ENCODE measurements at regions not wholly inside any gene's neighbourhood (a gene's known extent, or its start where the extent isn't known, plus 50 kb on each side); places are given as distances from the start of the nearest gene placed in this dataset.

DNA sequence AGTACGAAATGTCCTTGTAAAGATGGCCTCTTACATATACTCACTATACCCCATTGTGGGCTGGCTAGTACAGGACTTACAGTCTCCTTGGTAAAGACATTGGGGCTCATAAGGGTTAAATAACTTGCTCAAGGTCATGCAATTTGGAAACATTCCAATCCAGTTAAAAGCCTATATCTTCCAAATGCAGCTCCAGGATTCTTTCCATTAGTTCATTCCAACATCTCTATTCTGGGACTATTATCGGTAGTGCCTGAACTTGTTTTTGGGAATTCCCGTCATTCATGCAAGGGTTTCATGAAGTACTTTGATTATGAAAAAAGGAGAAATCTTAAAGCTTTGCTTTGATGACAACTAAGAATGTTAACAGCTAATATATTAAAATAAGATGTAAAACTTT, 99.2 kb upstream of the SLC8A1 start:
- no peaks in the 10 kb centered on the region for H3K36me3 ChIP-seq
- H3K27ac ChIP-seq: no peak overlapping the region
- no peaks in the 10 kb centered on the region for H3K9me3 ChIP-seq
- intact Hi-C loops (cut with DNase I): loop anchor here (10.0 kb wide), 2 partner anchors 306 to 336 kb away; no protein-coding TSS in a partner anchor
- TF ChIP-seq, protein P1, sequence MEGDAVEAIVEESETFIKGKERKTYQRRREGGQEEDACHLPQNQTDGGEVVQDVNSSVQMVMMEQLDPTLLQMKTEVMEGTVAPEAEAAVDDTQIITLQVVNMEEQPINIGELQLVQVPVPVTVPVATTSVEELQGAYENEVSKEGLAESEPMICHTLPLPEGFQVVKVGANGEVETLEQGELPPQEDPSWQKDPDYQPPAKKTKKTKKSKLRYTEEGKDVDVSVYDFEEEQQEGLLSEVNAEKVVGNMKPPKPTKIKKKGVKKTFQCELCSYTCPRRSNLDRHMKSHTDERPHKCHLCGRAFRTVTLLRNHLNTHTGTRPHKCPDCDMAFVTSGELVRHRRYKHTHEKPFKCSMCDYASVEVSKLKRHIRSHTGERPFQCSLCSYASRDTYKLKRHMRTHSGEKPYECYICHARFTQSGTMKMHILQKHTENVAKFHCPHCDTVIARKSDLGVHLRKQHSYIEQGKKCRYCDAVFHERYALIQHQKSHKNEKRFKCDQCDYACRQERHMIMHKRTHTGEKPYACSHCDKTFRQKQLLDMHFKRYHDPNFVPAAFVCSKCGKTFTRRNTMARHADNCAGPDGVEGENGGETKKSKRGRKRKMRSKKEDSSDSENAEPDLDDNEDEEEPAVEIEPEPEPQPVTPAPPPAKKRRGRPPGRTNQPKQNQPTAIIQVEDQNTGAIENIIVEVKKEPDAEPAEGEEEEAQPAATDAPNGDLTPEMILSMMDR (IDR thresholded peaks at IDR 0.05): no peak
- H3K27me3 ChIP-seq: no peaks in the 10 kb centered on the region
- H3K4me3 ChIP-seq: no peak overlapping the region
- no peaks in the 10 kb centered on the region for H3K4me1 ChIP-seq
- no peak for DNase-seq (ENCODE audit: low spot score in 2 of 2)

DNA sequence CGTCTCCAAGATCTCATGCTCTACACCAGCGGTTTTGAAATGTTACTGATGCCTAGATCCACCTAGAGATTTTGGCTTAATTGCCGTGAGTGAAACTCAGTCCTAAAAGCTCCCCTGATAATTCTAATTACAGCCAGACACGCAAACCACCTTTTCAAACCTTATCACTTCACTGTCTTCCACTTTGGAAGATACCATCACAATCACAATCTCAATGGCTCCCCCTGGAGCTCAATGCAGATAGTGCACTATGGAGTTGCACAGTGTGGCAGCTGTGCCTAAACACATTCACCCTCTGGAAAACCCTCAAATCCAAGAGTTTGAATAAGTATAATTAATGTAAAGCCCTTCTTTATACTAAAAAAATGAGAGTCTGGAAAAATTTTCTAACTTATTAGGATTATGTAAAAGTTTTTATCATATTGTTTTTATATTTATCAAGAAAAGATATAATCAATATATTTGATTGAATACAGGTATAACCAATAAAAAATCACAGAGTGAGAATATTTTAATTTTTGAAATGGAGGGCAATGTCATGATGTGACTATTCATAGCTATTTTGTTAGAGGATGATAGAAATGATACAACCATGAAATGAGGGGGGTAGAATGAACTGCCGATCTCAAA, 102.9 kb upstream of the SLC8A1 start:
- Histone ChIP-seq H3K36me3 (no peaks in the 10 kb centered on the region), H3K9me3 (no peaks in the 10 kb centered on the region), H3K27me3 (no peaks in the 10 kb centered on the region), H3K4me1 (no peaks in the 10 kb centered on the region), H3K4me3 (no peak overlapping the region), H3K27ac (no peak overlapping the region)
- peak in 1 of 2 donors; percentile 76 for DNase-seq (ENCODE audit: low spot score in 2 of 2)
- intact Hi-C loops (cut with DNase I): loop anchor here (2.0 to 10.0 kb wide), 3 partner anchors 310 to 642 kb away; no protein-coding TSS in a partner anchor
- TF ChIP-seq, protein P1 (IDR thresholded peaks at IDR 0.05): peak; percentile 69 to 86 (median 78)

DNA sequence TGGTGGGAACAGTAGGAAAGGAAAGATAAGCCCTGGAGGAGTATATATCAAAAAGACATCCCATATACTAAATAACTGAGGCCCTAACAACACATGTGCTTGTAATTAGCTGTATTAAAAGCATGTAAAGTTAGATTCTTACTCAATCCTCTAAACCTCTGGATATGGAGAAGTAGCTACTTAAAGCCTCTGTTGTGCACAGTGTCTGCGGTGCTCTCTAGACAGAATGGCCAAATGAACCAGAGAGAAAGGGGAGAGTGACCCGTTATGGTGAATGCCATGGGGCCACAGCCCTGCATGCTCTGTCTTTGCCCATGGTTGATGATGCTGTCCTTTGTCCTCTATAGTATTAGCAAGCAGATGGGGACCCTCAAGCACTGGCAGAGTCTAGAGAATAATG, 104.4 kb upstream of the SLC8A1 start:
- no peaks in the 10 kb centered on the region for H3K27me3 ChIP-seq
- no peaks in the 10 kb centered on the region for H3K9me3 ChIP-seq
- H3K4me3 ChIP-seq: no peak overlapping the region
- no peaks in the 10 kb centered on the region for H3K4me1 ChIP-seq
- no peaks in the 10 kb centered on the region for H3K36me3 ChIP-seq
- intact Hi-C loops (cut with DNase I): loop anchor here (10.0 kb wide), 2 partner anchors 311 to 341 kb away; no protein-coding TSS in a partner anchor
- TF ChIP-seq, protein P1 (IDR thresholded peaks at IDR 0.05): no peak
- H3K27ac ChIP-seq: no peak overlapping the region
- DNase-seq (ENCODE audit: low spot score in 2 of 2): no peak

DNA sequence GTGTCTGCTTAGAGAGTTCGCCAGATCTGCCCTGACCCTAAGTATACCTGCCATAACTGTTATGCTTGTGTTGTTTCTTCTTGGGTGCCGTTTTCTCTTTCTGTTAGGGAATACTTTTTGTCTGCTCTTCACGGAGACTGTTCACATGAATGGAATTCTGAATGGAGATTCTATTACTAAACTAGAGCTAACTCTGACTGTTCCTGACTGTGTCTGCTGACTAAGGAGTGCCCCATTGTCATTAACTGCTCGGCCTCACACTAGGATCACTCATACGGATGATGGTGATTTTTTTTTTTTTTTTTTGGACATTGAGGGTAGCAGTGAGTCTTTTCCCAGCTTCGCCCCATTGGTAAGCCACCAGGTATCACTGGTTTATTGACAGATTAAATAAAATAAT, 104.8 kb upstream of the SLC8A1 start:
- no peak for DNase-seq (ENCODE audit: low spot score in 2 of 2)
- Histone ChIP-seq H3K36me3 (no peaks in the 10 kb centered on the region), H3K4me1 (no peaks in the 10 kb centered on the region), H3K27me3 (no peaks in the 10 kb centered on the region), H3K9me3 (no peaks in the 10 kb centered on the region), H3K27ac (no peak overlapping the region), H3K4me3 (no peak overlapping the region)
- intact Hi-C loops (cut with DNase I): loop anchor here (10.0 kb wide), 2 partner anchors 312 to 342 kb away; no protein-coding TSS in a partner anchor
- TF ChIP-seq, protein P1 (IDR thresholded peaks at IDR 0.05): no peak

DNA sequence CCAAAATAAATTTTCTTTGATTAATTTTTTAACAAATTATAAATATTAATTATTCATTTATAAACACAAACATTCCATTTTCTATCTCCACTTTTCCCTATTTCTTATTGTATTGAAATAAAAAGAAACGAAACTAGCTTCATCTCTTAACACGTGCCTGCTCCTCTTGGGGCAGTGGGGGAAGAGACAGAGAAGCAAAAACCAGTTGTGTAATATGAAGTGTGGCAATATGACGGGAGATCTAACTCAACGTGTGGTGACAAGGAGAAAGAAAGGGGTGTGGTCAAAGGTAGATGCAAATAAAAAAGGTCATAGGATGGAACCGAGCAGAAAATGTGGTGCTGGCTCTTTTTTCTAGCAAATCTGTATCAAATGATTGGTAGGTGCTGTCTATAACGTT, 106.9 kb upstream of the SLC8A1 start:
- DNase-seq (ENCODE audit: low spot score in 2 of 2): no peak
- no peaks in the 10 kb centered on the region for H3K9me3 ChIP-seq

More for the DNA sequence above, 106.9 kb upstream of the SLC8A1 start:
- TF ChIP-seq, protein P1 (IDR thresholded peaks at IDR 0.05): no peak
- Histone ChIP-seq H3K36me3 (no peaks in the 10 kb centered on the region), H3K27ac (no peak overlapping the region), H3K27me3 (no peaks in the 10 kb centered on the region), H3K4me1 (no peaks in the 10 kb centered on the region), H3K4me3 (no peak overlapping the region)
- intact Hi-C loops (cut with DNase I): loop anchor here (10.0 kb wide), 2 partner anchors 314 to 344 kb away; no protein-coding TSS in a partner anchor

Data from ascending aorta (tissue), 2 donors.